HCT116 (cell line): ENCODE measurements at regions not wholly inside any gene's neighbourhood (a gene's known extent, or its start where the extent isn't known, plus 50 kb on each side); places are given as distances from the start of the nearest gene placed in this dataset.

ENCODE experiments used
- CTCF ChIP-seq, 3 experiments: fragments of 200-600 bp in 1 of 3; sonication (generic) in 1 of 3; IDR thresholded peaks in 2 of 3; conservative IDR thresholded peaks in 1 of 3; 2 replicates each; pipeline ENCODE4 v1.5.1; 2012 to 2017; ENCODE audit warnings: low read depth in 2 of 3, low read length in 2 of 3, antibody characterized with exemption in 1 of 3, borderline replicate concordance in 1 of 3, control low read depth in 1 of 3, mild to moderate bottlenecking in 1 of 3, mixed read lengths in 1 of 3, mixed run types in 1 of 3, moderate library complexity in 1 of 3; ENCODE audit not compliant: insufficient read depth in 1 of 3
- ELF1 ChIP-seq: IDR thresholded peaks from 2 replicates; pipeline ENCODE4 v1.6.1; 2012; ENCODE audit warnings: low read depth, borderline replicate concordance
- EZH2phosphoT487 ChIP-seq: fragments of 200-600 bp; IDR thresholded peaks from 2 replicates; pipeline ENCODE4 v1.6.1; 2018; ENCODE audit warnings: antibody characterized with exemption, borderline replicate concordance
- FOSL1 ChIP-seq: IDR thresholded peaks from 2 replicates; pipeline ENCODE4 v1.6.1; 2012; ENCODE audit warnings: low read depth
- POLR2A ChIP-seq: IDR thresholded peaks from 2 replicates; pipeline ENCODE4 v1.7.0; 2011; ENCODE audit warnings: borderline replicate concordance; ENCODE audit not compliant: insufficient read depth, insufficient read length; ENCODE audit errors: extremely low read depth
- POLR2AphosphoS5 ChIP-seq: IDR thresholded peaks from 2 replicates; pipeline ENCODE4 v1.6.1; 2011; ENCODE audit warnings: mild to moderate bottlenecking, low read depth, low read length, moderate library complexity
- RAD21 ChIP-seq: IDR thresholded peaks from 2 replicates; pipeline ENCODE4 v1.6.1; 2012; ENCODE audit warnings: low read depth, mild to moderate bottlenecking
- SP1 ChIP-seq: IDR thresholded peaks from 2 replicates; pipeline ENCODE4 v1.6.1; 2012; ENCODE audit warnings: low read depth
- YY1 ChIP-seq: IDR thresholded peaks from 2 replicates; pipeline ENCODE4 v1.6.1; 2011; ENCODE audit warnings: low read length, low read depth, moderate library complexity, mild to moderate bottlenecking; ENCODE audit not compliant: insufficient replicate concordance; ENCODE audit errors: extremely low read depth
- ZFX ChIP-seq: fragments of 450-650 bp; IDR thresholded peaks from 2 replicates; pipeline ENCODE4 v1.6.1; 2017

- TF ChIP-seq EZH2phosphoT487 = no peak
- TF ChIP-seq POLR2AphosphoS5 = no peak
- no peak for TF ChIP-seq POLR2A
- no peak for TF ChIP-seq CTCF (IDR thresholded peaks at IDR 0.05 in 2 of 3, conservative IDR thresholded peaks at IDR 0.05 in 1 of 3; ENCODE audit: borderline replicate concordance in 1 of 3, insufficient read depth in 1 of 3, low read depth in 2 of 3, low read length in 2 of 3)
- TF ChIP-seq SP1 = no peak
- TF ChIP-seq ELF1 = no peak
- no peak for TF ChIP-seq YY1
- TF ChIP-seq FOSL1 = no peak; the same call in 1 of the 2 replicates
- no peak for TF ChIP-seq ZFX
- TF ChIP-seq RAD21 = no peak
These were observed 117.7 kb upstream of the NCOR2 start for GRCh38 chr12:124684971-124685688.
